ENCODE measurements at regions not wholly inside any gene's neighbourhood (a gene's known extent, or its start where the extent isn't known, plus 50 kb on each side); places are given as distances from the start of the nearest gene placed in this dataset.

DNA sequence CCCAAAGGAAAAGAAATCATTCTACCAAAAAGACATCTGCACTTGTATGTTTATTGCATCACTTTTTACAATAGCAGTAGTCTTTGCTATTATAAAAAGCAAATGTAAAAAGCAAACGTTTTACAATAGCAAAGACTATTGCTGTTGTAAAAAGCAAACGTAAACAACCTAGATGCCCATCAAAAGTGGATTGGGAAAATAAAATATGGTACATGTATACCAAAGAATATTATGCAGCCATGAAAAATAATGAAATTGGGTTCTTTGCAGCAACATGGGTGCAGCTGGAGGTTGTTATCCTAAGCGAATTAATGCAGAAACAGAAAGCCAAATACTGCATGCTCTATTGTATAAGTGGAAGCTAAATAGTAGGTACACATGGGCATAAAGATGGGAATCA is 97.3 kb upstream of the ZBTB20 start:
- TF ChIP-seq POLR2A (IDR thresholded peaks at IDR 0.05): no peak
- TF ChIP-seq, protein P1, sequence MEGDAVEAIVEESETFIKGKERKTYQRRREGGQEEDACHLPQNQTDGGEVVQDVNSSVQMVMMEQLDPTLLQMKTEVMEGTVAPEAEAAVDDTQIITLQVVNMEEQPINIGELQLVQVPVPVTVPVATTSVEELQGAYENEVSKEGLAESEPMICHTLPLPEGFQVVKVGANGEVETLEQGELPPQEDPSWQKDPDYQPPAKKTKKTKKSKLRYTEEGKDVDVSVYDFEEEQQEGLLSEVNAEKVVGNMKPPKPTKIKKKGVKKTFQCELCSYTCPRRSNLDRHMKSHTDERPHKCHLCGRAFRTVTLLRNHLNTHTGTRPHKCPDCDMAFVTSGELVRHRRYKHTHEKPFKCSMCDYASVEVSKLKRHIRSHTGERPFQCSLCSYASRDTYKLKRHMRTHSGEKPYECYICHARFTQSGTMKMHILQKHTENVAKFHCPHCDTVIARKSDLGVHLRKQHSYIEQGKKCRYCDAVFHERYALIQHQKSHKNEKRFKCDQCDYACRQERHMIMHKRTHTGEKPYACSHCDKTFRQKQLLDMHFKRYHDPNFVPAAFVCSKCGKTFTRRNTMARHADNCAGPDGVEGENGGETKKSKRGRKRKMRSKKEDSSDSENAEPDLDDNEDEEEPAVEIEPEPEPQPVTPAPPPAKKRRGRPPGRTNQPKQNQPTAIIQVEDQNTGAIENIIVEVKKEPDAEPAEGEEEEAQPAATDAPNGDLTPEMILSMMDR (IDR thresholded peaks at IDR 0.05): no peak

Measured in stomach (tissue), 4 donors.